H4 (cell line): ENCODE measurements at regions not wholly inside any gene's neighbourhood (a gene's known extent, or its start where the extent isn't known, plus 50 kb on each side); places are given as distances from the start of the nearest gene placed in this dataset.
"Not testable (repeated sequence)": the region's sequence is repeated elsewhere in the genome, so short reads cannot be mapped to it uniquely, and the experiment has no call there.

Source experiments
- DNase-seq: peaks from one replicate; pipeline ENCODE4 v3.0.0-alpha.2; 2015; ENCODE audit warnings: low spot score

- DNase-seq = no peak
These were observed 65.5 kb downstream of the VCX2 start for GRCh38 chrX:8105531-8105930.

GRCh38 chrX:8103655-8104054 lies 67.4 kb downstream of the VCX2 start:
- no peak for DNase-seq

- DNase-seq = no peak
These were observed 79.6 kb downstream of the VCX2 start for GRCh38 chrX:8091510-8091909.

- no peak for DNase-seq
These were observed 80.2 kb downstream of the VCX2 start for GRCh38 chrX:8090906-8091305.

GRCh38 chrX:8090482-8090881 lies 80.6 kb downstream of the VCX2 start:
- no peak for DNase-seq

- DNase-seq = no peak
These were observed 81.9 kb downstream of the VCX2 start for GRCh38 chrX:8089141-8089540.

- DNase-seq = no peak
These were observed 87.1 kb downstream of the VCX2 start for GRCh38 chrX:8084006-8084405.

- no peak for DNase-seq
These were observed 87.8 kb downstream of the VCX2 start for GRCh38 chrX:8083286-8083685.

GRCh38 chrX:8075636-8076035 lies 95.4 kb downstream of the VCX2 start:
- no peak for DNase-seq

- DNase-seq = peak; percentile 67
These were observed 103.2 kb downstream of the VCX2 start for GRCh38 chrX:8067754-8068462.

GRCh38 chrX:8052909-8053308 lies 118.2 kb downstream of the VCX2 start:
- no peak for DNase-seq

GRCh38 chrX:8049827-8050226 lies 121.2 kb downstream of the VCX2 start:
- DNase-seq = no peak

GRCh38 chrX:8048466-8048865 lies 121.3 kb upstream of the PNPLA4 start:
- no peak for DNase-seq

GRCh38 chrX:8044947-8045346 lies 117.7 kb upstream of the PNPLA4 start:
- no peak for DNase-seq

GRCh38 chrX:8043546-8043945 lies 116.3 kb upstream of the PNPLA4 start:
- DNase-seq = no peak

- no peak for DNase-seq
These were observed 115.9 kb upstream of the PNPLA4 start for GRCh38 chrX:8043121-8043520.

GRCh38 chrX:8042304-8042703 lies 115.1 kb upstream of the PNPLA4 start:
- DNase-seq = no peak

GRCh38 chrX:8039711-8040110 lies 112.5 kb upstream of the PNPLA4 start:
- not testable (repeated sequence) for DNase-seq

- DNase-seq = no peak
These were observed 110.6 kb upstream of the PNPLA4 start for GRCh38 chrX:8037593-8038348.

- DNase-seq = no peak
These were observed 109.7 kb upstream of the PNPLA4 start for GRCh38 chrX:8036914-8037313.

GRCh38 chrX:8034058-8034457 lies 106.8 kb upstream of the PNPLA4 start:
- DNase-seq = no peak

GRCh38 chrX:8033175-8033574 lies 106.0 kb upstream of the PNPLA4 start:
- no peak for DNase-seq

- no peak for DNase-seq
These were observed 103.1 kb upstream of the PNPLA4 start for GRCh38 chrX:8030361-8030760.

- DNase-seq = no peak
These were observed 100.6 kb upstream of the PNPLA4 start for GRCh38 chrX:8027827-8028226.
